NK-92 treated with Interleukin-12 subunit alpha and Interleukin-12 subunit beta, amount 100 ng/mL, for 24 hours (cell line): ENCODE measurements at regions not wholly inside any gene's neighbourhood (a gene's known extent, or its start where the extent isn't known, plus 50 kb on each side); places are given as distances from the start of the nearest gene placed in this dataset.
"Not testable (repeated sequence)": the region's sequence is repeated elsewhere in the genome, so short reads cannot be mapped to it uniquely, and the experiment has no call there.

Source experiments
- DNase-seq: peaks from one replicate; lab custom pipeline; 2025; lab: John Stamatoyannopoulos, UW

- no peak for DNase-seq
Observed at GRCh38 chr22:46040471-46041465, 63.8 kb upstream of the WNT7B start.

- no peak for DNase-seq
Observed at GRCh38 chr22:46041642-46042041, 64.7 kb upstream of the WNT7B start.

GRCh38 chr22:46042786-46043185 is 65.8 kb upstream of the WNT7B start:
- no peak for DNase-seq

GRCh38 chr22:46043339-46043738 is 66.4 kb upstream of the WNT7B start:
- no peak for DNase-seq

GRCh38 chr22:46043816-46044620 is 67.1 kb upstream of the WNT7B start:
- no peak for DNase-seq

GRCh38 chr22:46044621-46045458 is 67.9 kb upstream of the WNT7B start:
- DNase-seq: no peak

GRCh38 chr22:46045459-46046298 is 68.7 kb upstream of the WNT7B start:
- no peak for DNase-seq

GRCh38 chr22:46046299-46046685 is 69.3 kb upstream of the WNT7B start:
- no peak for DNase-seq

- DNase-seq: no peak
Observed at GRCh38 chr22:46047226-46047625, 70.3 kb upstream of the WNT7B start.

GRCh38 chr22:46047841-46048595 is 71.1 kb upstream of the WNT7B start:
- no peak for DNase-seq

- DNase-seq: not testable (repeated sequence)
Observed at GRCh38 chr22:46048661-46049060, 71.7 kb upstream of the WNT7B start.

- DNase-seq: no peak
Observed at GRCh38 chr22:46049726-46050450, 72.9 kb upstream of the WNT7B start.

GRCh38 chr22:46050451-46050845 is 73.5 kb upstream of the WNT7B start:
- no peak for DNase-seq

GRCh38 chr22:46050916-46051614 is 74.1 kb upstream of the WNT7B start:
- no peak for DNase-seq

- no peak for DNase-seq
Observed at GRCh38 chr22:46051646-46052045, 74.7 kb upstream of the WNT7B start.

- DNase-seq: no peak
Observed at GRCh38 chr22:46052331-46052771, 75.4 kb upstream of the WNT7B start.

- DNase-seq: no peak
Observed at GRCh38 chr22:46052801-46053562, 76.0 kb upstream of the WNT7B start.

GRCh38 chr22:46053563-46054090 is 76.7 kb upstream of the WNT7B start:
- DNase-seq: no peak
